IPS-18a (cell line): ENCODE measurements at regions not wholly inside any gene's neighbourhood (a gene's known extent, or its start where the extent isn't known, plus 50 kb on each side); places are given as distances from the start of the nearest gene placed in this dataset.

ENCODE experiments used
- H3K27ac ChIP-seq: one replicate; pipeline ENCODE4 v1.5.1; 2013; ENCODE audit warnings: low read length
- H3K27me3 ChIP-seq: one replicate; pipeline ENCODE4 v1.6.1; 2013; ENCODE audit warnings: mild to moderate bottlenecking, low read length; ENCODE audit not compliant: control insufficient read depth, insufficient read depth
- H3K36me3 ChIP-seq: one replicate; pipeline ENCODE4 v1.6.1; 2013; ENCODE audit warnings: low read depth, low read length; ENCODE audit not compliant: control insufficient read depth
- H3K4me1 ChIP-seq: one replicate; pipeline ENCODE4 v1.6.1; 2013; ENCODE audit warnings: low read depth, low read length; ENCODE audit not compliant: control insufficient read depth
- H3K4me3 ChIP-seq: one replicate; pipeline ENCODE4 v1.5.1; 2013; ENCODE audit warnings: low read length
- H3K9ac ChIP-seq: one replicate; pipeline ENCODE4 v1.6.1; 2013; ENCODE audit warnings: mild to moderate bottlenecking, low read length, moderate library complexity
- H3K9me3 ChIP-seq: one replicate; pipeline ENCODE4 v1.6.1; 2013; ENCODE audit warnings: low read depth, low read length; ENCODE audit not compliant: control insufficient read depth

DNA sequence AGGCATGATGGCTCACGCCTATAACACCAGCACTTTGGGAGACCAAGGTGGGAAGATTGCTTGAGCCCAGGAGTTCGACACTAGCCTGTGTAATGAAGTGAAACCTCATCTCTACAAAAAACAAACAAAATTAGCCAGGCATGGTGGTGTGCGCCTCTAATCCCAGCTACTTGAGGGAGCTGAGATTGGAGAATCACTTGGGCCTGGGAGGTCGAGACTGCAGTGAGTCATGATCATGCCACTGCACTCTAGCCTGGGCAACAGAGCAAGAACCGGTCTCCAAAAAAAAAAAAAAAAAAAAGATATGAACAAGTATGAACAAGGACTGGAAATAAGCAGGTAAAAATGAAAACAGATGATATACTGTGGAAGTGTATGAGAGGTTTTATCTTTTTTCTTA lies 54.1 kb upstream of the SOX6 start:
- no peak overlapping the region for H3K27ac ChIP-seq
- H3K9me3 ChIP-seq = no peaks in the 10 kb centered on the region
- H3K4me1 ChIP-seq = no peaks in the 10 kb centered on the region
- no peak overlapping the region for H3K4me3 ChIP-seq
- no peaks in the 10 kb centered on the region for H3K36me3 ChIP-seq
- peaks cover 44% of the 10 kb centered on the region for H3K27me3 ChIP-seq
- H3K9ac ChIP-seq = no peak overlapping the region

DNA sequence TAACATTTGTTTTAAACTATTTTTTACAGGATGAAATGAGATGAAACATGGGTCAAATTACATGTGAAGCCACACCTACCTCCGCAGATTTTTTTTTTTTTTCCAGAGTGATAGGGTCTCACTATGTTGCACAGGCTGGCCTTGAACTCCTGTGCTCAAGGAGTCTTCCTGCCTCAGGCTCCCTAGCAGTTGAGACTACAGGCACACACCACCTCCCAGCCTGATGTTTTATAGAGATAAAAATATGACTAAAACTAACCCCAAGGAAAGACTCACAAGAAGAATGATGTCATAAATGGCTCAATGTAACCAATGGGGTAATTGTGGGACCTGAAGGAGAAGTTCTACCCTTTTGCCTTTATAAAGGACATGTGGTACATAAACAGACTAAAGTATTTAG lies 52.3 kb upstream of the SOX6 start:
- H3K4me1 ChIP-seq = peaks cover 3% of the 10 kb centered on the region
- no peak overlapping the region for H3K27ac ChIP-seq
- no peak overlapping the region for H3K9ac ChIP-seq
- no peak overlapping the region for H3K4me3 ChIP-seq
- peaks cover 63% of the 10 kb centered on the region for H3K27me3 ChIP-seq
- H3K9me3 ChIP-seq = no peaks in the 10 kb centered on the region
- H3K36me3 ChIP-seq = no peaks in the 10 kb centered on the region

DNA sequence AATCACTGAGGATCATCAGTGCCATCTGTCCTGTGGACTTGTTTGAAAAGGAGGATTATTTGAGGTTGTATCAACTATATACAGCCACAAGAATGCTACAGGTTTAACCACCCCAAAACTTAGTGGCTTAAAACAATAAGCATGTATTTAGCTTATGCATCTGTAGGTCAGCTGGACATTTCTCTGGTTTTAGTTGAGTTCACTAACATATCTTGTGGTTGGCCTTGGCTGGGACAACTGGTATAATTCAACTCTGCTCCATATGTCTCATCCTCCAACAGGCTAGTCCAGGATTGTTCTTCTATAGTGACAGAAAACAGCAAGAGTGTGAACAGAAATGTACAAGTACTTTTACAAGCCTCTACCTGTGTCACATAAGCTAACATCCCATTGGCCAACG lies 49.9 kb upstream of the SOX6 start:
- H3K4me1 ChIP-seq = peaks cover 16% of the 10 kb centered on the region
- H3K36me3 ChIP-seq = no peaks in the 10 kb centered on the region
- H3K9ac ChIP-seq = no peak overlapping the region
- H3K9me3 ChIP-seq = no peaks in the 10 kb centered on the region
- no peak overlapping the region for H3K4me3 ChIP-seq
- no peak overlapping the region for H3K27ac ChIP-seq
- peaks cover 87% of the 10 kb centered on the region for H3K27me3 ChIP-seq
